K562 (cell line): ENCODE measurements at regions not wholly inside any gene's neighbourhood (a gene's known extent, or its start where the extent isn't known, plus 50 kb on each side); places are given as distances from the start of the nearest gene placed in this dataset.

ENCODE experiments used
- COPS2 ChIP-seq: fragments of 450-650 bp; conservative IDR thresholded peaks from 2 replicates; pipeline ENCODE4 v1.6.1; 2016; ENCODE audit warnings: mild to moderate bottlenecking, moderate library complexity
- CREM ChIP-seq: IDR thresholded peaks from 2 replicates; pipeline ENCODE4 v1.6.1; 2014; ENCODE audit warnings: antibody characterized with exemption, low read depth
- ELF4 ChIP-seq: fragments of 450-650 bp; formaldehyde crosslinking; IDR thresholded peaks from 2 replicates; pipeline ENCODE4 v1.4.0; 2022; ENCODE audit warnings: missing genetic modification characterization
- ETV1 ChIP-seq: fragments of 450-650 bp; conservative IDR thresholded peaks from 2 replicates; pipeline ENCODE4 v1.6.1; 2016; ENCODE audit warnings: missing genetic modification characterization, control low read depth, low read depth, missing compliant biosample characterization
- GATAD2B ChIP-seq: fragments of 450-650 bp; IDR thresholded peaks from 2 replicates; pipeline ENCODE4 v1.6.1; 2017; ENCODE audit warnings: mild to moderate bottlenecking, borderline replicate concordance
- HDAC8 ChIP-seq: fragments of 450-650 bp; IDR thresholded peaks from 2 replicates; pipeline ENCODE4 v1.6.1; 2016; ENCODE audit warnings: mild to moderate bottlenecking, missing genetic modification characterization, moderate library complexity, missing compliant biosample characterization
- IRF2 ChIP-seq: sonication (generic); formaldehyde crosslinking; IDR thresholded peaks from 2 replicates; pipeline ENCODE4 v1.8.1; 2022; ENCODE audit warnings: mild to moderate bottlenecking, missing genetic modification reagents
- KLF16 ChIP-seq: IDR thresholded peaks from 2 replicates; pipeline ENCODE4 v1.6.1; 2016; ENCODE audit warnings: antibody characterized with exemption
- NR4A1 ChIP-seq, 2 experiments: fragments of 250-450 bp in 1 of 2; fragments of 450-650 bp in 1 of 2; sonication (Bioruptor Pico) in 1 of 2; IDR thresholded peaks; 2 replicates each; pipeline versions ENCODE4 v1.4.0 to v1.6.1; 2016 to 2020; ENCODE audit warnings: mild to moderate bottlenecking in 2 of 2, missing compliant biosample characterization in 1 of 2, missing genetic modification characterization in 1 of 2, moderate library complexity in 1 of 2
- PHB ChIP-seq: fragments of 250-450 bp; sonication (Bioruptor Pico); IDR thresholded peaks from 2 replicates; pipeline ENCODE4 v1.5.0; 2021
- POLR2B ChIP-seq: fragments of 450-650 bp; IDR thresholded peaks from 2 replicates; pipeline ENCODE4 v1.6.1; 2018; ENCODE audit warnings: low read depth; ENCODE audit not compliant: partially characterized antibody
- PTTG1 ChIP-seq: fragments of 450-650 bp; IDR thresholded peaks from 2 replicates; pipeline ENCODE4 v1.6.1; 2016; ENCODE audit warnings: low read depth, mild to moderate bottlenecking, missing genetic modification characterization, missing compliant biosample characterization
- RBM25 ChIP-seq: fragments of 200-400 bp; formaldehyde crosslinking; IDR thresholded peaks from 2 replicates; pipeline ENCODE4 v1.6.1; 2018; ENCODE audit warnings: low read length, low read depth, moderate library complexity; ENCODE audit not compliant: severe bottlenecking
- SAFB ChIP-seq: fragments of 200-400 bp; formaldehyde crosslinking; IDR thresholded peaks from 2 replicates; pipeline ENCODE4 v1.6.1; 2017; ENCODE audit warnings: low read depth, low read length, borderline replicate concordance
- SETDB1 ChIP-seq: IDR thresholded peaks from one replicate; pipeline ENCODE4 v1.6.1; 2012; ENCODE audit warnings: low read length, control low read depth, inconsistent platforms
- SIX5 ChIP-seq, 2 experiments: IDR thresholded peaks; 2 replicates each; pipeline ENCODE4 v1.6.1; 2011; ENCODE audit warnings: low read length in 2 of 2, borderline replicate concordance in 1 of 2, low read depth in 1 of 2, mild to moderate bottlenecking in 1 of 2, moderate library complexity in 1 of 2; ENCODE audit not compliant: insufficient read depth in 1 of 2
- SMAD3 ChIP-seq: fragments of 450-650 bp; formaldehyde crosslinking; conservative IDR thresholded peaks from 2 replicates; pipeline ENCODE4 v1.4.0; 2020; ENCODE audit warnings: mild to moderate bottlenecking
- TAF9B ChIP-seq: fragments of 450-650 bp; IDR thresholded peaks from 2 replicates; pipeline ENCODE4 v1.6.1; 2018; ENCODE audit warnings: mild to moderate bottlenecking; ENCODE audit not compliant: partially characterized antibody
- THRB ChIP-seq: fragments of 450-650 bp; formaldehyde crosslinking; conservative IDR thresholded peaks from 2 replicates; pipeline ENCODE4 v1.4.0; 2022; ENCODE audit warnings: mild to moderate bottlenecking, missing genetic modification characterization
- ZBTB7A ChIP-seq: IDR thresholded peaks from 2 replicates; pipeline ENCODE4 v1.6.1; 2011; ENCODE audit warnings: low read depth, mild to moderate bottlenecking, low read length, moderate library complexity, borderline replicate concordance; ENCODE audit not compliant: control insufficient read depth
- ZNF143 ChIP-seq: sonication (generic); formaldehyde crosslinking; IDR thresholded peaks from 2 replicates; pipeline ENCODE4 v1.9.0; 2022; ENCODE audit warnings: mild to moderate bottlenecking, missing genetic modification reagents
- ZNF146 ChIP-seq: IDR thresholded peaks from one replicate; pipeline ENCODE4 v1.6.1; 2018; ENCODE audit warnings: missing compliant biosample characterization; ENCODE audit not compliant: unreplicated experiment
- ZNF41 ChIP-seq: fragments of 250-450 bp; sonication (Bioruptor Pico); conservative IDR thresholded peaks from 2 replicates; pipeline ENCODE4 v1.4.0; 2020; ENCODE audit warnings: mild to moderate bottlenecking
- ZNF77 ChIP-seq: fragments of 250-450 bp; sonication (Bioruptor Pico); IDR thresholded peaks from 2 replicates; pipeline ENCODE4 v1.5.0; 2020
- TF ChIP-seq, protein P1 (sequence below): fragments of 450-650 bp; IDR thresholded peaks from 2 replicates; pipeline ENCODE4 v1.6.1; 2016
- TF ChIP-seq, protein P2 (sequence below): fragments of 450-650 bp; conservative IDR thresholded peaks from 2 replicates; pipeline ENCODE4 v1.6.1; 2016; ENCODE audit warnings: missing genetic modification characterization, low read depth, mild to moderate bottlenecking, missing compliant biosample characterization, moderate library complexity

- no peak for TF ChIP-seq ZNF77 (CRISPR knock-in tag)
- TF ChIP-seq ETV1 (tag) = peak; percentile 55
- no peak for TF ChIP-seq ZNF41 (CRISPR knock-in tag)
- TF ChIP-seq NR4A1 (CRISPR knock-in tag; IDR thresholded peaks at IDR 0.05) = no peak
- no peak for TF ChIP-seq NR4A1 (tag; IDR thresholded peaks at IDR 0.05)
- TF ChIP-seq RBM25 = no peak
- no peak; the same call in 1 of the 2 replicates for TF ChIP-seq ZBTB7A
- TF ChIP-seq, protein P1, sequence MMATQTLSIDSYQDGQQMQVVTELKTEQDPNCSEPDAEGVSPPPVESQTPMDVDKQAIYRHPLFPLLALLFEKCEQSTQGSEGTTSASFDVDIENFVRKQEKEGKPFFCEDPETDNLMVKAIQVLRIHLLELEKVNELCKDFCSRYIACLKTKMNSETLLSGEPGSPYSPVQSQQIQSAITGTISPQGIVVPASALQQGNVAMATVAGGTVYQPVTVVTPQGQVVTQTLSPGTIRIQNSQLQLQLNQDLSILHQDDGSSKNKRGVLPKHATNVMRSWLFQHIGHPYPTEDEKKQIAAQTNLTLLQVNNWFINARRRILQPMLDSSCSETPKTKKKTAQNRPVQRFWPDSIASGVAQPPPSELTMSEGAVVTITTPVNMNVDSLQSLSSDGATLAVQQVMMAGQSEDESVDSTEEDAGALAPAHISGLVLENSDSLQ = no peak
- TF ChIP-seq THRB (CRISPR knock-in tag) = no peak
- no peak for TF ChIP-seq CREM
- TF ChIP-seq IRF2 = no peak
- TF ChIP-seq TAF9B = no peak
- no peak for TF ChIP-seq ZNF143 (CRISPR knock-in tag)
- TF ChIP-seq PTTG1 = no peak
- TF ChIP-seq POLR2B = no peak
- TF ChIP-seq GATAD2B = no peak
- TF ChIP-seq SIX5 (IDR thresholded peaks at IDR 0.05; ENCODE audit: borderline replicate concordance in 1 of 2, insufficient read depth in 1 of 2, low read depth in 1 of 2, low read length in 2 of 2) = no peak
- TF ChIP-seq, protein P2, sequence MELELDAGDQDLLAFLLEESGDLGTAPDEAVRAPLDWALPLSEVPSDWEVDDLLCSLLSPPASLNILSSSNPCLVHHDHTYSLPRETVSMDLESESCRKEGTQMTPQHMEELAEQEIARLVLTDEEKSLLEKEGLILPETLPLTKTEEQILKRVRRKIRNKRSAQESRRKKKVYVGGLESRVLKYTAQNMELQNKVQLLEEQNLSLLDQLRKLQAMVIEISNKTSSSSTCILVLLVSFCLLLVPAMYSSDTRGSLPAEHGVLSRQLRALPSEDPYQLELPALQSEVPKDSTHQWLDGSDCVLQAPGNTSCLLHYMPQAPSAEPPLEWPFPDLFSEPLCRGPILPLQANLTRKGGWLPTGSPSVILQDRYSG (tag) = no peak
- no peak for TF ChIP-seq SETDB1
- no peak for TF ChIP-seq SAFB
- no peak for TF ChIP-seq ELF4 (CRISPR knock-in tag)
- no peak for TF ChIP-seq HDAC8 (tag)
- TF ChIP-seq ZNF146 (CRISPR knock-in tag) = no peak
- TF ChIP-seq PHB (CRISPR knock-in tag) = no peak
- TF ChIP-seq SMAD3 (CRISPR knock-in tag) = no peak
- TF ChIP-seq KLF16 = no peak
- no peak for TF ChIP-seq COPS2
Measured at GRCh38 chr2:12456293-12457106, 260.2 kb upstream of the TRIB2 start (continued).
